ENCODE measurements at regions not wholly inside any gene's neighbourhood (a gene's known extent, or its start where the extent isn't known, plus 50 kb on each side); places are given as distances from the start of the nearest gene placed in this dataset.

GRCh38 chr9:87270221-87270847 is 227.3 kb upstream of the DAPK1 start:
- TF ChIP-seq REST (IDR thresholded peaks at IDR 0.05; ENCODE audit: unreplicated experiment) (no peak), EZH2 (IDR thresholded peaks at IDR 0.05; ENCODE audit: low read depth, unreplicated experiment) (no peak), POLR2AphosphoS5 (IDR thresholded peaks at IDR 0.05; ENCODE audit: low read depth) (no peak), EZH2phosphoT487 (IDR thresholded peaks at IDR 0.05; ENCODE audit: unreplicated experiment) (no peak), JUNB (IDR thresholded peaks at IDR 0.05; ENCODE audit: unreplicated experiment) (no peak), ZNF331 (CRISPR knock-in tag; IDR thresholded peaks at IDR 0.05; ENCODE audit: low read depth) (no peak), STAT1 (IDR thresholded peaks at IDR 0.05; ENCODE audit: unreplicated experiment) (no peak), NANOG (IDR thresholded peaks at IDR 0.05; ENCODE audit: borderline replicate concordance) (no peak)
- TF ChIP-seq, protein P1, sequence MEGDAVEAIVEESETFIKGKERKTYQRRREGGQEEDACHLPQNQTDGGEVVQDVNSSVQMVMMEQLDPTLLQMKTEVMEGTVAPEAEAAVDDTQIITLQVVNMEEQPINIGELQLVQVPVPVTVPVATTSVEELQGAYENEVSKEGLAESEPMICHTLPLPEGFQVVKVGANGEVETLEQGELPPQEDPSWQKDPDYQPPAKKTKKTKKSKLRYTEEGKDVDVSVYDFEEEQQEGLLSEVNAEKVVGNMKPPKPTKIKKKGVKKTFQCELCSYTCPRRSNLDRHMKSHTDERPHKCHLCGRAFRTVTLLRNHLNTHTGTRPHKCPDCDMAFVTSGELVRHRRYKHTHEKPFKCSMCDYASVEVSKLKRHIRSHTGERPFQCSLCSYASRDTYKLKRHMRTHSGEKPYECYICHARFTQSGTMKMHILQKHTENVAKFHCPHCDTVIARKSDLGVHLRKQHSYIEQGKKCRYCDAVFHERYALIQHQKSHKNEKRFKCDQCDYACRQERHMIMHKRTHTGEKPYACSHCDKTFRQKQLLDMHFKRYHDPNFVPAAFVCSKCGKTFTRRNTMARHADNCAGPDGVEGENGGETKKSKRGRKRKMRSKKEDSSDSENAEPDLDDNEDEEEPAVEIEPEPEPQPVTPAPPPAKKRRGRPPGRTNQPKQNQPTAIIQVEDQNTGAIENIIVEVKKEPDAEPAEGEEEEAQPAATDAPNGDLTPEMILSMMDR (conservative IDR thresholded peaks at IDR 0.05; ENCODE audit: low read depth in 2 of 2) = no peak
- TF ChIP-seq, protein P2, sequence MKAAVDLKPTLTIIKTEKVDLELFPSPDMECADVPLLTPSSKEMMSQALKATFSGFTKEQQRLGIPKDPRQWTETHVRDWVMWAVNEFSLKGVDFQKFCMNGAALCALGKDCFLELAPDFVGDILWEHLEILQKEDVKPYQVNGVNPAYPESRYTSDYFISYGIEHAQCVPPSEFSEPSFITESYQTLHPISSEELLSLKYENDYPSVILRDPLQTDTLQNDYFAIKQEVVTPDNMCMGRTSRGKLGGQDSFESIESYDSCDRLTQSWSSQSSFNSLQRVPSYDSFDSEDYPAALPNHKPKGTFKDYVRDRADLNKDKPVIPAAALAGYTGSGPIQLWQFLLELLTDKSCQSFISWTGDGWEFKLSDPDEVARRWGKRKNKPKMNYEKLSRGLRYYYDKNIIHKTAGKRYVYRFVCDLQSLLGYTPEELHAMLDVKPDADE (IDR thresholded peaks at IDR 0.05) = no peak
